A549 (cell line): ENCODE measurements at regions not wholly inside any gene's neighbourhood (a gene's known extent, or its start where the extent isn't known, plus 50 kb on each side); places are given as distances from the start of the nearest gene placed in this dataset.

ENCODE experiments used
- ATAC-seq, 2 experiments: fragments of 200-7000 bp in 1 of 2; fragments of >200 bp in 1 of 2; cut with Nextera tagmentation in 1 of 2; cut with Tn5 transposase in 1 of 2; 3 replicates each; pipeline versions ENCODE4 v1.8.0 to v1.9.1; 2018 to 2020; ENCODE audit warnings: mild to moderate bottlenecking in 1 of 2, moderate library complexity in 1 of 2
- CTCF ChIA-PET: fragments of 300-600 bp; sonication (Branson Sonifier 250); formaldehyde crosslinking; extraction: SDS; loops from one replicate; lab custom pipeline; 2021; ENCODE audit warnings: antibody characterized with exemption, inconsistent platforms; lab: Yijun Ruan, JAX
- POLR2A ChIA-PET: fragments of 350-600 bp; formaldehyde crosslinking; extraction: SDS; loops from one replicate; lab custom pipeline; 2021; ENCODE audit warnings: antibody characterized with exemption, inconsistent platforms; lab: Yijun Ruan, JAX
- DNase-seq, 2 experiments: peaks; one replicate each; pipeline versions ENCODE4 v3.0.0 to v3.0.0-alpha.2; 2011 to 2016; ENCODE audit warnings: low read depth in 1 of 2, low spot score in 1 of 2
- FAIRE-seq: peaks from 2 replicates; lab custom pipeline; 2011; peaks lifted over from hg19 to GRCh38; lab: Jason Lieb, UNC
- H3K27ac ChIP-seq, 2 experiments: fragments of >200 bp; sonication (Bioruptor Twin); formaldehyde crosslinking; 3 replicates each; pipeline ENCODE4 v1.5.1; 2016 to 2017
- H3K4me1 ChIP-seq: fragments of >200 bp; sonication (Bioruptor Twin); formaldehyde crosslinking; 3 replicates; pipeline ENCODE4 v1.6.1; 2016
- H3K4me2 ChIP-seq: fragments of >200 bp; sonication (Bioruptor Twin); formaldehyde crosslinking; 3 replicates; pipeline ENCODE4 v1.6.1; 2016
- H3K4me3 ChIP-seq: fragments of >200 bp; sonication (Bioruptor Twin); formaldehyde crosslinking; 3 replicates; pipeline ENCODE4 v1.5.1; 2016
- H3K9me3 ChIP-seq: fragments of >200 bp; sonication (Bioruptor Twin); formaldehyde crosslinking; 3 replicates; pipeline ENCODE4 v1.6.1; 2016
- CBX8 ChIP-seq: fragments of 200-600 bp; sonication (generic); IDR thresholded peaks from 2 replicates; pipeline ENCODE4 v1.6.1; 2016
- CEBPB ChIP-seq, 2 experiments: fragments of >200 bp in 1 of 2; sonication (Bioruptor Twin) in 1 of 2; formaldehyde crosslinking in 1 of 2; IDR thresholded peaks; 2 replicates each; pipeline ENCODE4 v1.6.1; 2012 to 2016
- CHD2 ChIP-seq: fragments of 150-350 bp; IDR thresholded peaks from 2 replicates; pipeline ENCODE4 v1.6.1; 2014; ENCODE audit warnings: low read length; ENCODE audit not compliant: partially characterized antibody
- CHD4 ChIP-seq: fragments of 200-600 bp; sonication (generic); IDR thresholded peaks from 2 replicates; pipeline ENCODE4 v1.6.1; 2016; ENCODE audit warnings: antibody characterized with exemption, mild to moderate bottlenecking, borderline replicate concordance
- EP300 ChIP-seq, 2 experiments: fragments of >200 bp; sonication (Bioruptor Twin); formaldehyde crosslinking; IDR thresholded peaks; 2 replicates in 1 of 2; 3 replicates in 1 of 2; pipeline ENCODE4 v1.6.1; 2016 to 2017
- HEYL ChIP-seq: fragments of 250-450 bp; sonication (Bioruptor Pico); IDR thresholded peaks from 2 replicates; pipeline ENCODE4 v1.8.0; 2021; ENCODE audit warnings: mild to moderate bottlenecking, moderate library complexity
- HOXB13 ChIP-seq: fragments of 250-450 bp; sonication (Bioruptor Pico); IDR thresholded peaks from 2 replicates; pipeline ENCODE4 v1.5.0; 2020; ENCODE audit warnings: low read depth, mild to moderate bottlenecking, moderate library complexity
- JUN ChIP-seq, 2 experiments: fragments of >200 bp; sonication (Bioruptor Twin); formaldehyde crosslinking; IDR thresholded peaks; 2 replicates in 1 of 2; 3 replicates in 1 of 2; pipeline ENCODE4 v1.6.1; 2016 to 2017
- MYC ChIP-seq: IDR thresholded peaks from 2 replicates; pipeline ENCODE4 v1.6.1; 2012; ENCODE audit warnings: mild to moderate bottlenecking, inconsistent platforms, low read length, improper control_type of control experiment, borderline replicate concordance
- POLR2A ChIP-seq: IDR thresholded peaks from 2 replicates; pipeline ENCODE4 v1.6.1; 2012; ENCODE audit warnings: mild to moderate bottlenecking, low read length
- RARB ChIP-seq: fragments of 250-450 bp; sonication (Bioruptor Pico); IDR thresholded peaks from 2 replicates; pipeline ENCODE4 v1.8.0; 2021; ENCODE audit warnings: mild to moderate bottlenecking, moderate library complexity
- RCOR1 ChIP-seq: fragments of 150-350 bp; IDR thresholded peaks from 2 replicates; pipeline ENCODE4 v1.6.1; 2014; ENCODE audit warnings: antibody characterized with exemption, low read length, low read depth
- RNF2 ChIP-seq: fragments of 200-600 bp; sonication (generic); IDR thresholded peaks from 2 replicates; pipeline ENCODE4 v1.6.1; 2016; ENCODE audit warnings: low read depth, mild to moderate bottlenecking, antibody characterized with exemption, moderate library complexity, borderline replicate concordance
- SMC3 ChIP-seq: fragments of >200 bp; sonication (Bioruptor Twin); formaldehyde crosslinking; IDR thresholded peaks from 3 replicates; pipeline ENCODE4 v1.6.1; 2018; ENCODE audit warnings: inconsistent platforms
- SREBF2 ChIP-seq: fragments of 450-650 bp; IDR thresholded peaks from 2 replicates; pipeline ENCODE4 v1.6.1; 2014; ENCODE audit warnings: mild to moderate bottlenecking, moderate library complexity
- WGBS: methylation state at CpG from one replicate; pipeline ENCODE4 v1.1.6; 2017; ENCODE audit errors: missing lambda C conversion rate; 5-methylcytosine and 5-hydroxymethylcytosine counted together
- TF ChIP-seq, protein P1 (sequence below): IDR thresholded peaks from 2 replicates; pipeline ENCODE4 v1.6.1; 2012
- TF ChIP-seq, protein P2 (sequence below): fragments of 250-450 bp; sonication (Bioruptor Pico); IDR thresholded peaks from 2 replicates; pipeline ENCODE4 v1.5.0; 2020; ENCODE audit warnings: low read depth, mild to moderate bottlenecking, moderate library complexity
- TF ChIP-seq, protein P3 (sequence below): fragments of 250-450 bp; sonication (Bioruptor Pico); IDR thresholded peaks from 2 replicates; pipeline ENCODE4 v1.5.0; 2021; ENCODE audit warnings: mild to moderate bottlenecking, moderate library complexity, borderline replicate concordance
- TF ChIP-seq, protein P4 (sequence below): fragments of 150-350 bp; IDR thresholded peaks from 2 replicates; pipeline ENCODE4 v1.6.1; 2014; ENCODE audit warnings: low read depth, mild to moderate bottlenecking, low read length
- TF ChIP-seq, protein P5 (sequence below): fragments of 450-650 bp; IDR thresholded peaks from 2 replicates; pipeline ENCODE4 v1.6.1; 2014; ENCODE audit warnings: antibody characterized with exemption

DNA sequence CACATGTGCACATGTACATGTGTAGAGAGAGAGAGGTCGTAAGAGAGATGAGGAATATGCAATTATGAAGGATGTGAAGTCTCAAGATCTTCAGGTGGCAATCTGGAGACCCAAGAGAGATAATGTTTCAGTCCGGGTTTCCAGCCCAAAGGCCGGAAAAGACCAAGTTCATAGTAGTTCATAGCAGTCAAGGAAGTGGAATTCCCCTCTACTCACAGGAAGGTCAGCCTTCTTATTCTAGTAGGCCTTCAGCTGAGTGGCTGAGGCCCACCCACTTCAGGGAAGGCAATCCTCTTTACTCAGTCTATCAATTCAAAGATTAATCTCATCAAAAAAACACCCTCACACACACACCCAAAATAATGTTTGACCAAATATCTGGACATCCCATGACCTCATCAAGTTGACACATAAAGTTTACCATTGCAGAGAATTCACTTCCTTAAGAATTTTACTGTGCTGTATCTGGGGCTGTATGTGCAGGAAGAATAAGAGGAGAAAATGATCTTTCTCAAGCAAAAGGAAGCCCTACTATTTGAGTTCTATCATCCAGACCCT, 114.6 kb downstream of the TNFSF18 start:
- TF ChIP-seq, protein P1, sequence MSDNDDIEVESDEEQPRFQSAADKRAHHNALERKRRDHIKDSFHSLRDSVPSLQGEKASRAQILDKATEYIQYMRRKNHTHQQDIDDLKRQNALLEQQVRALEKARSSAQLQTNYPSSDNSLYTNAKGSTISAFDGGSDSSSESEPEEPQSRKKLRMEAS, result no peak
- TF ChIP-seq RARB (CRISPR knock-in tag) (no peak), RNF2 (no peak), HOXB13 (CRISPR knock-in tag) (no peak), RCOR1 (no peak), MYC (no peak), CHD2 (no peak), EP300 (IDR thresholded peaks at IDR 0.05) (no peak), SMC3 (no peak), JUN (IDR thresholded peaks at IDR 0.05) (no peak), CBX8 (no peak), SREBF2 (no peak), CHD4 (no peak)
- TF ChIP-seq, protein P2, sequence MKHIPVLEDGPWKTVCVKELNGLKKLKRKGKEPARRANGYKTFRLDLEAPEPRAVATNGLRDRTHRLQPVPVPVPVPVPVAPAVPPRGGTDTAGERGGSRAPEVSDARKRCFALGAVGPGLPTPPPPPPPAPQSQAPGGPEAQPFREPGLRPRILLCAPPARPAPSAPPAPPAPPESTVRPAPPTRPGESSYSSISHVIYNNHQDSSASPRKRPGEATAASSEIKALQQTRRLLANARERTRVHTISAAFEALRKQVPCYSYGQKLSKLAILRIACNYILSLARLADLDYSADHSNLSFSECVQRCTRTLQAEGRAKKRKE, result no peak
- TF ChIP-seq, protein P3, sequence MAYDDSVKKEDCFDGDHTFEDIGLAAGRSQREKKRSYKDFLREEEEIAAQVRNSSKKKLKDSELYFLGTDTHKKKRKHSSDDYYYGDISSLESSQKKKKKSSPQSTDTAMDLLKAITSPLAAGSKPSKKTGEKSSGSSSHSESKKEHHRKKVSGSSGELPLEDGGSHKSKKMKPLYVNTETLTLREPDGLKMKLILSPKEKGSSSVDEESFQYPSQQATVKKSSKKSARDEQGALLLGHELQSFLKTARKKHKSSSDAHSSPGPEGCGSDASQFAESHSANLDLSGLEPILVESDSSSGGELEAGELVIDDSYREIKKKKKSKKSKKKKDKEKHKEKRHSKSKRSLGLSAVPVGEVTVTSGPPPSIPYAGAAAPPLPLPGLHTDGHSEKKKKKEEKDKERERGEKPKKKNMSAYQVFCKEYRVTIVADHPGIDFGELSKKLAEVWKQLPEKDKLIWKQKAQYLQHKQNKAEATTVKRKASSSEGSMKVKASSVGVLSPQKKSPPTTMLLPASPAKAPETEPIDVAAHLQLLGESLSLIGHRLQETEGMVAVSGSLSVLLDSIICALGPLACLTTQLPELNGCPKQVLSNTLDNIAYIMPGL (CRISPR knock-in tag), result no peak
- TF ChIP-seq, protein P4, sequence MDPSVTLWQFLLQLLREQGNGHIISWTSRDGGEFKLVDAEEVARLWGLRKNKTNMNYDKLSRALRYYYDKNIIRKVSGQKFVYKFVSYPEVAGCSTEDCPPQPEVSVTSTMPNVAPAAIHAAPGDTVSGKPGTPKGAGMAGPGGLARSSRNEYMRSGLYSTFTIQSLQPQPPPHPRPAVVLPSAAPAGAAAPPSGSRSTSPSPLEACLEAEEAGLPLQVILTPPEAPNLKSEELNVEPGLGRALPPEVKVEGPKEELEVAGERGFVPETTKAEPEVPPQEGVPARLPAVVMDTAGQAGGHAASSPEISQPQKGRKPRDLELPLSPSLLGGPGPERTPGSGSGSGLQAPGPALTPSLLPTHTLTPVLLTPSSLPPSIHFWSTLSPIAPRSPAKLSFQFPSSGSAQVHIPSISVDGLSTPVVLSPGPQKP, result no peak
- TF ChIP-seq, protein P5, sequence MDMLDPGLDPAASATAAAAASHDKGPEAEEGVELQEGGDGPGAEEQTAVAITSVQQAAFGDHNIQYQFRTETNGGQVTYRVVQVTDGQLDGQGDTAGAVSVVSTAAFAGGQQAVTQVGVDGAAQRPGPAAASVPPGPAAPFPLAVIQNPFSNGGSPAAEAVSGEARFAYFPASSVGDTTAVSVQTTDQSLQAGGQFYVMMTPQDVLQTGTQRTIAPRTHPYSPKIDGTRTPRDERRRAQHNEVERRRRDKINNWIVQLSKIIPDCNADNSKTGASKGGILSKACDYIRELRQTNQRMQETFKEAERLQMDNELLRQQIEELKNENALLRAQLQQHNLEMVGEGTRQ, result no peak
- ChIA-PET POLR2A (no interaction called here), CTCF (no interaction called here)
- peak in 1 of 2 experiments; percentile 16 for DNase-seq
- whole genome bisulfite sequencing, result 90% methylated on average over 3 of the region's 3 CpGs
- peak overlapping the region; percentile 4 to 60; a peak in 4 of 6 replicates for H3K27ac ChIP-seq
- H3K4me3 ChIP-seq, result no peak overlapping the region
- ATAC-seq, result no peak
- H3K4me1 ChIP-seq, result peaks cover 25% of the 10 kb centered on the region
- no peak for FAIRE-seq
- peaks cover 6% of the 10 kb centered on the region; the same call in 1 of the 3 replicates for H3K9me3 ChIP-seq
- no peak overlapping the region for H3K4me2 ChIP-seq

DNA sequence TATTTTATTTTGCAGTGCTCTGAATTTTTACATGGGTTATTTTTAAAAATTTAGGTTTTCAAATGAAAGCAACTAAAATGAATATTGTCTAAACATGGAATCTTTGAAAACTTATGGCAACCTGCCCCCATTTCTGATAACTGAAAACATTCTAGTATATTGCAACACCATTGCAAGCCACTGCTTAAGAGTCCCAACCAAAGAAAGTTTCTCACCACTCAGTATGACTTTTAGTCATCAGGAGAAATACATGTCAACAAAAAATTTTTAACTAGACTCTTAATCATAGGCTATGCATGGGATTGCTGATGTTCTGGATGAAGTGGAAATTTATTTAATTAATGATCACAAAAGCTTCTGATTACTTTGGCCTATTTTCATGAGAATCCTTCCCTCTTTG, 112.1 kb downstream of the TNFSF18 start:
- H3K27ac ChIP-seq, result no peak overlapping the region; a peak in 1 of 6 replicates
- FAIRE-seq (no peak), DNase-seq (no peak), ATAC-seq (no peak)
- ChIA-PET POLR2A (no interaction called here), CTCF (interaction anchor here (1.3 kb wide), 1 partner anchor 112 kb away, joined by 3 read pairs; no protein-coding TSS in a partner anchor)
- TF ChIP-seq POLR2A (no peak), HEYL (CRISPR knock-in tag) (no peak), CEBPB (IDR thresholded peaks at IDR 0.05) (peak in 1 of 2 experiments; percentile 56; a peak in 1 of 4 replicates), CHD4 (no peak)
- TF ChIP-seq, protein P1, result no peak
- no peak overlapping the region for H3K4me3 ChIP-seq
- peaks cover 6% of the 10 kb centered on the region; the same call in 1 of the 3 replicates for H3K9me3 ChIP-seq
- peaks cover 9% of the 10 kb centered on the region for H3K4me1 ChIP-seq
- no peak overlapping the region for H3K4me2 ChIP-seq
